NT2/D1 (cell line): ENCODE measurements at regions not wholly inside any gene's neighbourhood (a gene's known extent, or its start where the extent isn't known, plus 50 kb on each side); places are given as distances from the start of the nearest gene placed in this dataset.

Source experiments
- SUZ12 ChIP-seq: IDR thresholded peaks from 2 replicates; pipeline ENCODE4 v1.6.1; 2011; ENCODE audit not compliant: insufficient read length, insufficient read depth; ENCODE audit errors: extremely low read depth
- YY1 ChIP-seq: IDR thresholded peaks from 2 replicates; pipeline ENCODE4 v1.6.1; 2011; ENCODE audit not compliant: insufficient read length, insufficient read depth
- ZNF274 ChIP-seq: IDR thresholded peaks from 2 replicates; pipeline ENCODE4 v1.6.1; 2011; ENCODE audit warnings: mild to moderate bottlenecking, low read depth, low read length

DNA sequence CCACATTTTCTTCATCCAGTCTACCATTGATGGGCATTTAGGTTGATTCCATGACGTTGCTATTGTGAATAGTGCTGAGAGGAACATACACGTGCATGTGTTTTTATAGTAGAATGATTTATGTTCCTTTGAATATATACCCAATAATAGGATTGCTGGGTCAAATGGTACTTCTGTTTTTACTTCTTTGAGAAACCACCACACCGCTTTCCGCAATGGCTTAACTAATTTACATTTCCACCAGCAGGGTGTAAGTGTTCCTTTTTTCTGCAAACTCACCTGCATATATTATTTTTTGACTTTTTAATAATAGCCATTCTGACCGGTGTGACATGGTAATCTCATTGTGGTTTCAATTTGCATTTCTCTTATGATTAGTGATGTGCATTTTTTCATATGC lies 82.2 kb upstream of the RFX3 start:
- TF ChIP-seq ZNF274 (no peak), SUZ12 (no peak), YY1 (no peak)
